ENCODE measurements at regions not wholly inside any gene's neighbourhood (a gene's known extent, or its start where the extent isn't known, plus 50 kb on each side); places are given as distances from the start of the nearest gene placed in this dataset.

- Mint-ChIP-seq H3K27me3 (peaks cover 24% of the 10 kb centered on the region), H3K4me1 (ENCODE audit: low read depth) (no peaks in the 10 kb centered on the region), H3K27ac (no peak overlapping the region), H3K36me3 (ENCODE audit: low read depth) (no peaks in the 10 kb centered on the region), H3K9me3 (no peaks in the 10 kb centered on the region), H3K4me3 (no peak overlapping the region)
- intact Hi-C loops (cut with micrococcal nuclease) = no loop called here
Measured at GRCh38 chr1:232259333-232259732, 370.6 kb downstream of the SIPA1L2 start.

- no peak overlapping the region for H3K27ac Mint-ChIP-seq
- H3K4me3 Mint-ChIP-seq = no peak overlapping the region
- H3K9me3 Mint-ChIP-seq = no peaks in the 10 kb centered on the region
- peaks cover 9% of the 10 kb centered on the region for H3K4me1 Mint-ChIP-seq (ENCODE audit: low read depth)
- H3K27me3 Mint-ChIP-seq = peaks cover 42% of the 10 kb centered on the region
- intact Hi-C loops (cut with micrococcal nuclease) = no loop called here
- H3K36me3 Mint-ChIP-seq (ENCODE audit: low read depth) = no peaks in the 10 kb centered on the region
Measured at GRCh38 chr1:232252546-232253118, 377.3 kb downstream of the SIPA1L2 start.

- Mint-ChIP-seq H3K27me3 (peaks cover 45% of the 10 kb centered on the region), H3K36me3 (ENCODE audit: low read depth) (no peaks in the 10 kb centered on the region), H3K27ac (no peak overlapping the region), H3K4me1 (ENCODE audit: low read depth) (peaks cover 9% of the 10 kb centered on the region), H3K9me3 (no peaks in the 10 kb centered on the region), H3K4me3 (no peak overlapping the region)
- intact Hi-C loops (cut with micrococcal nuclease) = no loop called here
Measured at GRCh38 chr1:232250838-232251237, 379.1 kb downstream of the SIPA1L2 start.

- no peak overlapping the region for H3K4me3 Mint-ChIP-seq
- H3K36me3 Mint-ChIP-seq (ENCODE audit: low read depth) = no peaks in the 10 kb centered on the region
- intact Hi-C loops (cut with micrococcal nuclease) = no loop called here
- peaks cover 51% of the 10 kb centered on the region for H3K27me3 Mint-ChIP-seq
- H3K9me3 Mint-ChIP-seq = no peaks in the 10 kb centered on the region
- H3K27ac Mint-ChIP-seq = no peak overlapping the region
- H3K4me1 Mint-ChIP-seq (ENCODE audit: low read depth) = peaks cover 9% of the 10 kb centered on the region
Measured at GRCh38 chr1:232249861-232250777, 379.8 kb downstream of the SIPA1L2 start.

- peaks cover 9% of the 10 kb centered on the region for H3K4me1 Mint-ChIP-seq (ENCODE audit: low read depth)
- peaks cover 53% of the 10 kb centered on the region for H3K27me3 Mint-ChIP-seq
- intact Hi-C loops (cut with micrococcal nuclease) = no loop called here
- H3K4me3 Mint-ChIP-seq = no peak overlapping the region
- no peaks in the 10 kb centered on the region for H3K36me3 Mint-ChIP-seq (ENCODE audit: low read depth)
- H3K27ac Mint-ChIP-seq = no peak overlapping the region
- no peaks in the 10 kb centered on the region for H3K9me3 Mint-ChIP-seq
Measured at GRCh38 chr1:232249339-232249738, 380.6 kb downstream of the SIPA1L2 start.

GRCh38 chr1:232248276-232248820, 381.6 kb downstream of the SIPA1L2 start:
- H3K36me3 Mint-ChIP-seq (ENCODE audit: low read depth) = no peaks in the 10 kb centered on the region
- no peaks in the 10 kb centered on the region for H3K9me3 Mint-ChIP-seq
- H3K4me3 Mint-ChIP-seq = no peak overlapping the region
- H3K27ac Mint-ChIP-seq = no peak overlapping the region
- peaks cover 55% of the 10 kb centered on the region for H3K27me3 Mint-ChIP-seq
- intact Hi-C loops (cut with micrococcal nuclease) = no loop called here
- H3K4me1 Mint-ChIP-seq (ENCODE audit: low read depth) = peaks cover 9% of the 10 kb centered on the region

GRCh38 chr1:232247669-232248068, 382.3 kb downstream of the SIPA1L2 start:
- intact Hi-C loops (cut with micrococcal nuclease) = no loop called here
- peaks cover 9% of the 10 kb centered on the region for H3K4me1 Mint-ChIP-seq (ENCODE audit: low read depth)
- no peaks in the 10 kb centered on the region for H3K36me3 Mint-ChIP-seq (ENCODE audit: low read depth)
- H3K27me3 Mint-ChIP-seq = peaks cover 49% of the 10 kb centered on the region
- no peaks in the 10 kb centered on the region for H3K9me3 Mint-ChIP-seq
- H3K4me3 Mint-ChIP-seq = no peak overlapping the region
- no peak overlapping the region for H3K27ac Mint-ChIP-seq

- intact Hi-C loops (cut with micrococcal nuclease) = no loop called here
- H3K27me3 Mint-ChIP-seq = peaks cover 39% of the 10 kb centered on the region
- H3K9me3 Mint-ChIP-seq = no peaks in the 10 kb centered on the region
- H3K4me3 Mint-ChIP-seq = no peak overlapping the region
- H3K27ac Mint-ChIP-seq = no peak overlapping the region
- peaks cover 4% of the 10 kb centered on the region for H3K4me1 Mint-ChIP-seq (ENCODE audit: low read depth)
- no peaks in the 10 kb centered on the region for H3K36me3 Mint-ChIP-seq (ENCODE audit: low read depth)
Measured at GRCh38 chr1:232244426-232244825, 385.5 kb downstream of the SIPA1L2 start.

GRCh38 chr1:232239998-232240397, 389.9 kb downstream of the SIPA1L2 start:
- intact Hi-C loops (cut with micrococcal nuclease) = no loop called here
- no peaks in the 10 kb centered on the region for H3K36me3 Mint-ChIP-seq (ENCODE audit: low read depth)
- H3K4me3 Mint-ChIP-seq = no peak overlapping the region
- no peaks in the 10 kb centered on the region for H3K9me3 Mint-ChIP-seq
- no peaks in the 10 kb centered on the region for H3K4me1 Mint-ChIP-seq (ENCODE audit: low read depth)
- H3K27me3 Mint-ChIP-seq = peaks cover 17% of the 10 kb centered on the region
- no peak overlapping the region for H3K27ac Mint-ChIP-seq

- Mint-ChIP-seq H3K4me1 (ENCODE audit: low read depth) (no peaks in the 10 kb centered on the region), H3K4me3 (no peak overlapping the region), H3K36me3 (ENCODE audit: low read depth) (no peaks in the 10 kb centered on the region), H3K27ac (no peak overlapping the region), H3K27me3 (peaks cover 15% of the 10 kb centered on the region), H3K9me3 (no peaks in the 10 kb centered on the region)
- intact Hi-C loops (cut with micrococcal nuclease) = no loop called here
Measured at GRCh38 chr1:232239522-232239921, 390.4 kb downstream of the SIPA1L2 start.

- Mint-ChIP-seq H3K27ac (no peak overlapping the region), H3K27me3 (peaks cover 17% of the 10 kb centered on the region), H3K4me1 (ENCODE audit: low read depth) (no peaks in the 10 kb centered on the region), H3K4me3 (no peak overlapping the region), H3K9me3 (no peaks in the 10 kb centered on the region), H3K36me3 (ENCODE audit: low read depth) (no peaks in the 10 kb centered on the region)
- intact Hi-C loops (cut with micrococcal nuclease) = no loop called here
Measured at GRCh38 chr1:232238009-232238408, 391.9 kb downstream of the SIPA1L2 start.

GRCh38 chr1:232227306-232227705, 402.6 kb downstream of the SIPA1L2 start:
- intact Hi-C loops (cut with micrococcal nuclease) = no loop called here
- Mint-ChIP-seq H3K4me3 (no peak overlapping the region), H3K36me3 (ENCODE audit: low read depth) (no peaks in the 10 kb centered on the region), H3K27me3 (peaks cover 24% of the 10 kb centered on the region), H3K9me3 (peaks cover 7% of the 10 kb centered on the region), H3K27ac (no peak overlapping the region), H3K4me1 (ENCODE audit: low read depth) (no peaks in the 10 kb centered on the region)

GRCh38 chr1:232226197-232226712, 403.7 kb downstream of the SIPA1L2 start:
- Mint-ChIP-seq H3K27ac (no peak overlapping the region), H3K4me3 (no peak overlapping the region), H3K4me1 (ENCODE audit: low read depth) (no peaks in the 10 kb centered on the region), H3K36me3 (ENCODE audit: low read depth) (no peaks in the 10 kb centered on the region), H3K9me3 (peaks cover 7% of the 10 kb centered on the region), H3K27me3 (peaks cover 24% of the 10 kb centered on the region)
- intact Hi-C loops (cut with micrococcal nuclease) = no loop called here
